HG02884 (cell line): ENCODE measurements at regions not wholly inside any gene's neighbourhood (a gene's known extent, or its start where the extent isn't known, plus 50 kb on each side); places are given as distances from the start of the nearest gene placed in this dataset.

Experiments used
- ATAC-seq: cut with Tn5 transposase; IDR thresholded peaks from one replicate; pipeline ENCODE4 v1.9.1; 2021; ENCODE audit warnings: mild to moderate bottlenecking, moderate library complexity; ENCODE audit not compliant: unreplicated experiment

- no peak for ATAC-seq
Measured at GRCh38 chr6:164337925-164338397, 923.4 kb downstream of the QKI start.

GRCh38 chr6:164337024-164337924 lies 922.8 kb downstream of the QKI start:
- no peak for ATAC-seq

DNA sequence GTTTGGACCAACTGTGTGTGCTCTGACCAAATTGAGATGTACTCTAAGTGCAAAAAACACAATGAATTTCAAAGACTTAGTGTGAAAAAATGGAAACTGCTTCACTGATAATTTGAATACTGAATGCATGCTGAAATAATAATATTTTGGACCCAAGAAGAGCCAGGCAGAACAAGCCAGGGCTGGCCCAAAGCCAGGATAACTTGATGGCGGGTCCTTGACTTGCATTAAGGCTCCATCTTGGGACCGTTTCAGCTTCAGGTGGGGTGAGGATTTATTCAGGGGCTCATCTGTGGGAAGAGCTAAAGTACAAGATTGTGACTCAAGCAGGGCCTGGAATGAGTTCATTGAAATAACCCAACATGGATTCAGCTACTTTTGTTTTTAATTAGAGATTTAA lies 921.9 kb downstream of the QKI start:
- ATAC-seq: no peak

GRCh38 chr6:164331026-164331425 lies 916.5 kb downstream of the QKI start:
- ATAC-seq: no peak

- no peak for ATAC-seq
Measured at GRCh38 chr6:164325168-164325567, 910.6 kb downstream of the QKI start.

DNA sequence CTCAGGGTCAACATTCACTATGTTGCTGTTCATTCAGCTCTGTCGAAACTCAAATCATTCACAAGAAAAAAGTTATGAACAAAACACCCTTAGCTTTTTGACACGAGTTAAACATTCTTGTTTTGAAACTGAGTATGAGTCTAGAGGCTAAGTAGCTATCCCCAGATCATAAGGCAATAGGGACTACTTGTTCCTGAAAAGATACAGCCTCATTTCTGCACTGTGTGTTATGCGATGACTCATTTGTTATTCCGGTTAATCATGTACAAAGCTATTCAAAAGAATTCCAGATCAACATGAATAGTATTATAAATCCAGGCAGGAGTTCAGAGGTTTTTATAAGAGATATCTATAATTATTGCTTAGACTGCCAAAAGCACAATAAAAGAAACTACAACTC lies 908.0 kb downstream of the QKI start:
- ATAC-seq: no peak

DNA sequence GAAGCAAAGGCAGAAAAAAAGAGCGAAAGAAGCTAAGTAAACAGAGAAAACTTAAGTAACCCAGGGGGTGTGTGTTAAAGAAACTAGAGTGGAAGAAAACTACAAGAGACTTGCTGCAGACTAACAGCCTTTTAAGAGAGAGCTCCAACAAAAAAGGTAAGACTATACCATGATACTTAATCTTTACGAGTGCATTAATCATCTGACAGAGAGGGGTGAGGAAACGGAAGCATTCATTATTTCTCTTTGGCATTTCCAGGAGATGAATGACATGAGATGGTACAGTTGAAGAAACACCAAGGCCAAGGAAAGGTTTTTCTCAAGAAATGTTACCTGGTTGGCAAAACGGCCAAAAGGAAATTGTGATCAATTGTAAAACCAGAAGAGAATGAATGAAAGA lies 906.8 kb downstream of the QKI start:
- no peak for ATAC-seq

DNA sequence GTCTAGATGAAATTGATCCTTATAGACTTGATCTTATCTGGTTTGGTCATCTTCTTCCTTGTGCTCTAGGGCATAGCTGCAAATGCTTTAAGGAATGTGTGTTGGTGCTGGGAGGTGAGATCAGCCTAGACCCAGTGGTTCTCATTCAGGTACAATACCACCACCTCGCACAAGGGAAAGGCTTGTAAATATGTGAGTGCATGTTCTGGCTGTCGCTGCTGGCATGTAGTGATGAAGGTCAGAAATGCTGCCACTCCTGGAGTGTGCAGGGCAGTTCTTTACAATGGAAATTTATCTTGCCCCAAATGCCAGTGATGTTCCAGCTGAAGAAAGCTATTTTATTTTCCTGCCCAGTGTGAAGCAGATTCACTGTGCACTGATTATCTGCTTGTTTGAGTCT lies 900.9 kb downstream of the QKI start:
- ATAC-seq: no peak

GRCh38 chr6:164308339-164308738 lies 893.8 kb downstream of the QKI start:
- ATAC-seq: no peak

DNA sequence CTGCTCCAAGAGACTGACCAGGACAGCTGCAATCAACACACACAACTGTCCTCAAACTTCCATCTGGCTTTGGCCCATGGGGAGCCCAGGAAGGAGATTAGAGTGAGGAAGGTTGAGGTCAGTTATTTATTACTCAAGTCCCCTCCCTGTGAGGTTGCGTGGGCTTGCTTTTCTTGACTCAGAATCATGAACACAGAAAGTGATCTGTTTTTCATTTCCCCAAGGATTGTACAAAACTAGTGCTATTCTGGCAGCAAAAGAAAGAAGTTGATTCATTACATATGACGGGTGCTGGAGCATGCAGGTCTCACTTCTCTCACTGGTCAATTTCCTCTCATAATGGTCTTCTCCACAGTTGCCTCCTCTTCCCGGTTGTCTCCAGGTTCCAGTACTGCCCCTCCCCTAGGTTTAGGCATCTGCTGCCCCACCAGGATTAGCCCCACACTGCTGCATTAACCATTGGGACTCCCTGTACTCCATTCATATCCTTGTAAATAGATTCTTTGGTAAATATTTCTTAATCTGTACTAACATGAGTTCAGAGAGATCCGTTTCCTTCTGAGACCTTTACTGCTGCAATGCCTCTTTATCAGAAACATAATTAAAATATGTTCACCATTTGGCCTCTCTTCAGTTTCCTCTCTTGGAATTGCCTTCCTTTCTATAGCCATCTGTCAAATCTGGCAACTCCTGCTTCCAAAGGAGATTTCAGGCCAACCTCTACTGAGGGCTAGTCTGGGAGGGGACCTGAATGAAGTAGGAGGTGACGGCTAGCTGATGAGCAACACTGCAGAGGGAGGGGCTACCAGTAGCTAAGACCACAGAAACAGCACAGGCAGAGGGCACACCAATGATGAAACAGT lies 888.8 kb downstream of the QKI start:
- no peak for ATAC-seq

- no peak for ATAC-seq
Measured at GRCh38 chr6:164296411-164296810, 881.9 kb downstream of the QKI start.

- no peak for ATAC-seq
Measured at GRCh38 chr6:164294047-164294784, 879.7 kb downstream of the QKI start.

- no peak for ATAC-seq
Measured at GRCh38 chr6:164291224-164291623, 876.7 kb downstream of the QKI start.

GRCh38 chr6:164290101-164290500 lies 875.6 kb downstream of the QKI start:
- no peak for ATAC-seq

GRCh38 chr6:164286011-164286410 lies 871.5 kb downstream of the QKI start:
- ATAC-seq: no peak

- no peak for ATAC-seq
Measured at GRCh38 chr6:164283574-164283973, 869.1 kb downstream of the QKI start.

DNA sequence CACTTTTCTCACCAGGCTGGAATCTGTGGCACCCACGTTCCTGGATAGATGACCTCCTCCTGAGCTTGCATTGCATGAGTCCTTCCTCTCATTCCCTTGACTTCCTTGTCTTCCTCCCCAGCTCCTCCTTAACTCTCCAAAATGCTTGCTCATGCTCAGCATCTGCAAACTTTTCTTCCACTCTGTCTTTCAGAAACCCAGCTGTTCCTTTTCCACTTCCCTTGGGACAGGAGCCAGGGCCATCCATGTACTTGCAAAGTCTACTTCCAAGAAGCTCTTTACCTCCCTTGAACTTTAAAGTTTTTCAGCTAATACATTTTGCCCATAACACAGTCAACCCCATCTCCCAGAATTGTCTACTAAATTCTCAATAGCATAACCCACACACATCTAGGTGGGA lies 861.7 kb downstream of the QKI start:
- no peak for ATAC-seq

DNA sequence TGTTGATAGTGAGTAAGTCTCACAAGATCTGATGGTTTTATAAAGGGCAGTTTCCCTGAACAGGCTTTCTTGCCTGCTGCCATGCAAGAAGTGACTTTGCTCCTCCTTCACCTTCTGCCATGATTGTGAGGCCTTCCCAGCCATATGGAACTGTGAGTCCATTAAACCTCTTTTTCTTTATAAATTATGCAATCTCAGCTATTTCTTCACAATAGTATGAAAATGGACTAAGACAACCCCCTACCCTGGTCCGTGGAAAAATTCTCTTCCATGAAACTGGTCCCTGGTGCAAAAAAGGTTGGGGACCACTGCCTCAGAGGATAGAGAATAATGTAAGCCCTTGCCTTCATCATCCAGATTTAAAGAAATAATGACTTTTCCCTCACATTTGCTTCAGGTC lies 861.3 kb downstream of the QKI start:
- ATAC-seq: no peak

GRCh38 chr6:164274493-164274892 lies 860.0 kb downstream of the QKI start:
- no peak for ATAC-seq

DNA sequence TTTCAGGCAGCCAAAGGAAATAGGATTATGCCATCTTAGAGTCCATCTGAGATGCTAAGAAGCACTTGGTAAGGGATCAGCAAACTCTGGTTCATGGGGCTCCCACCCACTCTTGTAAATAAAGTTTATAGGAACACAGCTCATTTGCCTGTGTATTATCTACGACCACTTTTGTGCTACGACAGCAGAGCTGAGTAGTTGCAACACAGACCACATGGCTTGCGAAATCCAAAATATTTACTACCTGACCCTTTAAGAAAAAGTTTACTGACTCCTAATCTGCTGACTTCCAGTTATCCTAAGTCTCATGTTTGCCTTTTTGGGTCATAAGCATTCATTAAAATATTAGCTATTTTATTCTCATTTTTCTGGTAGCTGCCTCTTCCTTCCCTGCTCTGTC lies 859.0 kb downstream of the QKI start:
- ATAC-seq: no peak

GRCh38 chr6:164266851-164267250 lies 852.3 kb downstream of the QKI start:
- no peak for ATAC-seq
